DMS53 treated with DMSO at 0.1 percent for 48 hours (cell line): ENCODE measurements at regions not wholly inside any gene's neighbourhood (a gene's known extent, or its start where the extent isn't known, plus 50 kb on each side); places are given as distances from the start of the nearest gene placed in this dataset.
"Not testable (repeated sequence)": the region's sequence is repeated elsewhere in the genome, so short reads cannot be mapped to it uniquely, and the experiment has no call there.

Experiments used
- DNase-seq: peaks from one replicate; lab custom pipeline; 2025; ENCODE audit not compliant: unreplicated experiment; lab: John Stamatoyannopoulos, UW

- DNase-seq, result no peak
Observed at GRCh38 chr4:1561286-1561990, 122.7 kb downstream of the FAM53A start.

DNA sequence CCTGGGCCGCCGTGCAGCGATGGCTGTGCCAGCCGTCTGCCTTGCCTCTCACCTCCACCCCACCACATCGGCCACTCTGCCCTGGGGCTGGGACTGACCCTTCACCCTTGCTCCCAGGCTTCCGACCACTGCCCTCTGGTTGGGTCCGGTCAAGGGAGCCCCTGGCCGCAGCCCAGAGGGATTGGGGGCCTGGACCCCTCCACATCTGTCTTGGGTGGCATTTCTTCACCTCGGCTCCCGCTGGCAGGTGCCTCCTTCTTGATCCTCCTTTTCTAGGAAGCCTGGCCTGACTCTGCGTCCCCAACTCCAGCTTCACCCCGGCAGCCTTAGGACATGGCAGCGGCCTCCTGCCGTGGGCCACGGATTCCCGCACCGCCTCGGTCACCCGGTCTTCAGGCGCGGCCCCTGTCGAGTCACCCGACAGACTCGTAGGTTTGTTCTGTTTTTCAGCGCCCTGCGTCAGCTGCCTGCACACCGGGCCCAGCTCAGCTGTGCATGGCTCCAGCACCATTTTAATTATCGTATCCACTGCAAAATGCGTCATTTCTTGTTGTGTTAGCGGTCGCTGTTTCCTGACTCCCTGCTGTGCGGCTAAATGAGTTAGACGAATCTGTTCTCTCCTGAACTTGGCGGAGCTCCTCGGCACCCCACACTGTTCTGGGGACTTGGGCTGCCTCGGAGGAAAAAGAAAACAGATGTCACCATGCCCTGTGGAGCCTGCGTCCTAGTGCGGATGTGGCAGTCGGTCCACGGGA is 124.0 kb downstream of the FAM53A start:
- no peak for DNase-seq

DNA sequence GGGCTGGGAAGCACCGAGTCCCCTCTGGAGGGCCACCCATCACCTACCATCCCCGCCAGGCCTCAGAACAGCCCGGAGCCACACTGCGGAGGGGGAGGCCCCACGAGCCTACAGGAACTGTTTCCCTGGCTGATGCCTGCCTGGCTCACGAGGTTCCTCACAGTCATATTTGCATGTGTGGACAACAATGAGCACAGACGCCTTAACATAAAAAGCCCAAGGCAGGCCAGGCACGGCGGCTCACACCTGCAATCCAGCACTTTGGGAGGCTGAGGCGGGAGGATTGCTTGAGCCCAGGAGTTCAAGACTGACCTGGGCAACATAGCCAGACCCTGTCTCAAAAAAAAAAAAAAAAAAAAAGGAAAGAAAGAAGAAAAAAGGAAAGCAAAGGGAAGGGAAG is 125.9 kb downstream of the FAM53A start:
- no peak for DNase-seq

DNA sequence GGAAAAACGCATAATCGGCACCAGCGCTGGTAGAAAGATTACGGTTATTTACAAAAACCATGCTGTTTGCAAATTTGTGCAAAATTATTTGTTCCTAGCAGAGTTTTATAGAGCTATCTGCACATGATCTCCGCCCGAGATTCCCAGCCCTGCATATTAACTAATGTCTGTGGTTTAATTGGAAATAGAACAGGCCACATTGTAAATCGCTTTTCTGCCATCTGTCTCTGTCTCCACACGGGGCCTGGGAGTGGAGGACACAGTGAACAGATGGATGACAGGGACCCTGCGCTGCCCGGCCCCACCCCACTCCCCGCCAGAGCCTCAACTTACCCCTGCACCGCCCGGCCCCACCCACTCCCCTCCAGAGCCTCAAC is 126.9 kb downstream of the FAM53A start:
- no peak for DNase-seq

DNA sequence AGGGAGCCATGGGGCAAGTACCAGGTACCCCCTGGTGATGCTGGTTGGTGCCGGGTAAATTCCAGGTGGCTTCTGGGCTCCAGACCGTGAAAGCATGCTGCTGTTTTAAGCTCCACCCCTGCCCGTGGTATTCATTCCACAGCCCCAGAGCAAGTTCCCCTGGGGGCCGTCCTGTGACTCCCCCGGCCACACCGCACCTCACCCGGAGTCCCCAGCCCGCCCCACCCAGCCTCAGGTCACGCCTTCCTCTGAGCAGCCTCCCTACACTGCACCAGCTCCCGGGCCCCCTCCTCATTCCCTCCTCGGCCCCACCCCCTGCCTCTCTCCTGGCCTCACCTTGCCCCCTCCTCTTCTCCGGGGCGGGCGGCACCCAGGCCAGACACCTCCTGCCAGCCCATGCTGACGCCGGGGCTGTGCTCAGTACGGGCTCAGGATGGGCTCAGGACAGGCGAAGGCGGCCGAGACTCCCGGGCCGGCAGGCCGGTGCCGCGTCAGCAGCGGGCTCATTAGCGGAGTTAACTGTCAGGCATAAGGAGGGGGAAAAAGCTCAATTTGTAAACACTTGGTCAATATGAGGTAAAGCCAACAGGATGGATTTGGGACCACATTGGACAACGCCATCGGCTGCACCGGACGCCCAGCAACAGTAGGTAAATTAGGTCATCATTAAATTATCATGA is 127.4 kb downstream of the FAM53A start:
- DNase-seq, result no peak

DNA sequence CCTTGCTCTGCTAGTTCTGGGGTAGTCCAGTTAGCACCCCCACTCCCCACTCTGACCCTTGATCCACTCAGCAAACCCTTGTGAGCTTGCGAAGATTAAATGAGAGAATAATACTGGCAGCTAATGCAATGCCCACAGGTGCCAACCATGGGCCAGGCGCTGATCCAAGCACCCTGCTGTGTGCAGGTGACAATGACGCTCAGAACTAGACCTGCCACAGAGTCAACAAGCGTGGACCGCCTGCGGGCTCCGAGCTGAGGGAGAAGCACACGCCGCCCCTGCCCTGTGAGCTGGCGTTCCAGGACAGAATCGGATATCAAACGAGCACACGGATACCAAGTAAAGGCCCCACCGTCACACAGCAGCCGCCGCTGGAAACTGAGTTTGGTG is 129.2 kb downstream of the FAM53A start:
- no peak for DNase-seq

DNA sequence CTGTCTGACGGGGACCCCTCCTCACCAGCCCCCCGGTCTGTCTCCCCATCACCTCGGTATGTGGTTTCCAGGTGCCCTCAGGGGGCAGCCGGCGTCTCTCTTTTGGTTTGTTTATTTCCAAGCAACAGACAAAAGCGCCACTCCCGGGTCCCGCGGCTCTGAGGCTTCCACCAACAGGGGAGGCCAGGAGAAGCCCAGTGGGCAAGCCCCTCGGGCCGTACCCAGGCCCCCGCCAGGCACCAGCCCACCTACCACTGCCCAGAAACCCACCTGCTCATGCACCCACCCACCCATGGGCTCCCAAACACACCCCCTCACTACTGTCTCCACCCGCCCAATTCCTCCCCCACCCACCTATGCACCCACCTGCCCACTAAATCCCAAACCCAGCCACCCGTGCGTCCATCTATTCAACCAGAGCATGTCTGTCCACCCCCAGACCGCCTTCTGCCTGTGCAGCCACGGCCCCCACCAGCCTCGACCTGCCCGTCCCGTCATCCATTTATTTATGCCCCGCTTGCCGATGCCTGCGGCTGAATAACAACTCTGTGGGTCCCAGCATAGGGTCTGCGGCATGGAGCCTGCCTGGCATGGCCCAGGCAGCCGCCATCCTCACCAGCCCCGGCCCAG is 129.8 kb downstream of the FAM53A start:
- no peak for DNase-seq

- no peak for DNase-seq
Observed at GRCh38 chr4:1553365-1553764, 130.7 kb downstream of the FAM53A start.

DNA sequence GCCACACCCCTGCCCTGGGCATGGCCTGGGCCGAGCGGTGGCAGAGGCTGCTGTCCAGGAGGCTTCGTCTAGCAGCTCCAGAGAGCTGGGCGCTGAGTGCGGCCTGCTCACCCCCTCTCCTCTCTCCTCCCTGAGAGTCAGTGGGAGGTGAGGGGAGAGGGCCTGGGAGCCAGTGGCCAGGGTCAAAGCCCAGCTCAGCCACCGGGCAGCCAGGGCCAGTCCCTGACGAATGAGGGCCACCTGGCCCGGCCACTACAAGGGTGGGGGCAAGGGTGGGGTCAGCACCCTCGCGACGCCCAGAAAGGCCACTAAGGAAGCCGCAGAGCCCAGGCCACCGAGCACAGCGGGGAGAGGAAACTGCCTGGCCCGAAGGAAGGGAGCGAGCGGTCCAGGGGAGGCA is 131.7 kb downstream of the FAM53A start:
- no peak for DNase-seq

DNA sequence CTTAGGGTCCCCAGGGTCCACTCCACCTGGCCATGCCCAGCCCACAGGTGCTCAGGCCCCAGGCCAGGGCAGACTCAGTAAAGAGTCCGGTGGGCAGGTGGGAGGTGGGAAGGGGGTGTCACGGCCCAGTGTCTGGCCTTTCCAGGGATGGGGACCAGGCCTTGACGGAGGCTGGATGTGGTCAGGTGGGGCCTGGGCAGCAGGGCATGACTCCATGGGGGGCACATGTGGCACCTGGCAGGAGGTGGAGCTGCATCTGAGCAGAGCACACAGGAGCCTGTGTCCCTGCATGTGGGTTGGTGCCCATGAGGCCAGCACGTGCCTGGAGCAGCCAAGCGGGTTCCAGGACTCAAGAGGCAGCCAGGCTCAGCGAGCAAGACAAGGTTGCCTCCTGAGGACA is 132.9 kb downstream of the FAM53A start:
- no peak for DNase-seq

DNA sequence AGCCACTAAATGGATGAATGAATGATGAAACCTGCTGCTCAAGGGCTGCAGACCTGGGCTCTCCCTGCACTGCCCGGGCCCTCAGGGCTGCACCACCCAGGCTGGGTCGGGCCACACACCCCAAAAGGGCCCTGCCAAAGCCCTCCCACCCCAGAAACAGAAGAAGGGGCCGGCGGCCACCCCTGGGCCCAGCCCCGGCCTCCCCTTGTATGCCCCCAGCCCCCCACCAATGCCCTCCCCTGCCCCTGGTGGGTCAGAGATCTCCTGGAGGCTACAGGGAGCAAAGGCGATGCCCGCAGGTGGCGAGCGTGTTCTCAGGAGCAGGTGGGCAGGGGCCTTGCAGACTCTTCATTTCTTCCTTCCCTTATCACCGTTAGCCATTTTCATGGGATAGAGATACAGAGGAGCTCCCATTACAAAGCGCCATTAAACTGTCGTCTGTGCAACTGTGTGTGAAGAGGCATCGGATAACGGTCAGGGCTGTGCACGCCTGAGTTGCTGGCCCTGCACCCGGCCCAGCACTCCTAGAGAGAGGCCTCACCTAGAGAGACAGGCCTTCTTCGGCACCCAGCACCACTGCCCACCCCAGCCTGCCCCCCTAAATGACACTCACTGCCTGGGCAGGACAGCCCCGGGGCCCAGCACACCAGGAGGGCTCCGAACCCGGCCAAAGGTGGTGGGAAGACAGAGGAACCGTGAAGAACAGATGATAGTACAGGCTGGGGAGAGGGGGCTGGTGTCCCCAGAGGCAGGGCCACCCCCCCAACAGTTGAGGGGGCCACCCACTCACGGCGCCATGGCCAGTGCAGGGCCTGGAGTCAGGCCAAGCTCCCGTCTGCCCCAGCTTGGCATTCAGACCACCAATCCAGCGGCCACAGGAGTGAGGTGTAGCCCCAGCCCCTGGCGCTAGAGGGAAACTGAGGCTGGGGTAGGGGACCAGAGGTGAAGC is 133.7 kb downstream of the FAM53A start:
- DNase-seq, result no peak

- no peak for DNase-seq
Observed at GRCh38 chr4:1549638-1550035, 134.5 kb downstream of the FAM53A start.

DNA sequence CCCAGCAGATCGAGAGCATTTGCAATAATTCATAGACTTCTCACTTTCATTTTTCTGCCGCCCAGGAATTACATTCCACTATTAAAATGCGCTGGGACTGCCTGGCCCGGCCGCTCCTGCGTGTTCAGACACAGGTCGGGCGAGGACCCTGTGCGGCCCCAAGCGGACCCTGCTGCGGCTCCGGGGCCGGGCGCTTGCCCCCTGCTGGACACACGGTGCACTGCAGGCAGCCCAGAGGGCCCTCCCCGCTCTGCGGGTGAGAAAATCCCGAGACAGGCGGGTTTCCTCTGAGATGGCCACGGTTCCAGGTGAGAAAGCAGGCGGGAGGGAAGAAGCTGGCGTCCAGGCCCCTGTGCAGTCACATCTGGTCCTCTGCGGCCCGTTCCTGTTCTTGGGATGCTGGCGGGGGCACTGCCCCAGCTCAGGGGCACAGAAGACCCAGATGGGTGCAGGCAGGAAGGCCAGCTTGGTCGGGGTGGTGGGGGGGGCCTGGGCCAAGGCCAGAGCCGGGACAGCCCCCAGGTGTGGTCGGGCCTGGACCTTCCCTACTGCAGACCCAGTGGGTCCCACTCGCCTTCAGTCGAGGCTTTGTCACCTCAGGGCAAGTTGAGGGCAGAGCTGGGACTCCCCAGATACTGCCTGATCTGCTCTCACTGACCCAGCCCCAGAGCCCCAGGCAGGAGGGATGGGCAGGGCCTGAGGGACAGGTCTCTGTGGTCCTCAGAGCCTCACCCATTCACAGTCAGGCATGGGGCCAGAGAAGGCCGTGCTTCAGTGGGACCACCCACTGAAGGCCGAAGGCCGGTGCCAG is 135.1 kb downstream of the FAM53A start:
- not testable (repeated sequence) for DNase-seq

- DNase-seq, result no peak
Observed at GRCh38 chr4:1547856-1548826, 136.0 kb downstream of the FAM53A start.

DNA sequence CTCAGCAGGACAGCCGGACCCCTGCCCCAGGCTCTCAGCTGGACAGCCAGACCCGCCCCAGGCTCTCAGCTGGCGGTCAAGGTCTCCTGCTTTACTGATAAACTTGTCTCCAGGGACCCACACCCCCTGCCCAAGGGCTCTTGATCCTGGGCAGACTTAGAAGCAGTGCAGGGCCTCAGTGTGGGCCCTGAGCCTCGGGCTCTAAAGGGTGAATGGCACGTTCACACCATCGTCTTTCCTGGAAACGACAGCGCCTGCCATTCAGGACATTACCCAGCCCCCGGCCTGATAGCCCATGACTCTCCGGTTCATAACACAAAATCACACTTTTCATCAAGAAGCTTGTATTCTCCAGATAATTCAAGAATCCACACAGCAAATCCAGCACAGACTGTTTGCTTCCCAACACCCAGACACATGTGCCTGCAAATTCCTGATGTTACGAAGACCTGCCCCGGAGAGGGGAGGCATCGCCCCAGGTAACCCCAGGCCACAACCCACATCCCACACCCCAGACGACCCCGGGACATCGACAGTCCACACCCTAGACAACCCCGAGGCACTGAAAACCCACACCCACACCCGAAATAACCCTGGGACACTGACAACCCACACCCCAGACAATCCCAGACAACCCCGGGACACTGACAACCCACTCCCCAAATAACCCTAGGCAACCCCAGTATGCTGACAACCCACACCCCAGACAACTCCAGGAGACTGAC is 136.8 kb downstream of the FAM53A start:
- DNase-seq, result no peak

GRCh38 chr4:1544861-1545281 is 138.6 kb upstream of the NKX1-1 start:
- DNase-seq, result peak; percentile 19

DNA sequence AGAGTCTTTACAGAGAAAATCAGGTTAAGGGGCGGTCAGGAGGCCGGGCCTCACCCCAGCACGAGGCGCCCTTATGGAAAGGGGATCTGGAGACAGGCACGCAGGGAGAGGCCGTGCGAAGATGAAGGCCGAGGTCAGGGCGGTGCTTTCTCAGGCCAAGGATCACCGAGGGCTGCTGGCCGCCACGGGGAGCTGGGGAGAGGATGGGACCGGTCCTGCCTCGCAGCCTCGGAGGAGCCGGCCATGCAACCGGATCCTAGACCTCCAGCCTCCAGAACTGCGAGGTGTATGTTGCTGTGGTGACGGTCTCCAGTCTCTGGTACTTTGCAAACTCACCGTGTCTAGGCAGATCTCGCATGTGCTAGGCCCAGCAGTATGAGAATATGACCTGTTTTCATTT is 138.2 kb upstream of the NKX1-1 start:
- not testable (repeated sequence) for DNase-seq

DNA sequence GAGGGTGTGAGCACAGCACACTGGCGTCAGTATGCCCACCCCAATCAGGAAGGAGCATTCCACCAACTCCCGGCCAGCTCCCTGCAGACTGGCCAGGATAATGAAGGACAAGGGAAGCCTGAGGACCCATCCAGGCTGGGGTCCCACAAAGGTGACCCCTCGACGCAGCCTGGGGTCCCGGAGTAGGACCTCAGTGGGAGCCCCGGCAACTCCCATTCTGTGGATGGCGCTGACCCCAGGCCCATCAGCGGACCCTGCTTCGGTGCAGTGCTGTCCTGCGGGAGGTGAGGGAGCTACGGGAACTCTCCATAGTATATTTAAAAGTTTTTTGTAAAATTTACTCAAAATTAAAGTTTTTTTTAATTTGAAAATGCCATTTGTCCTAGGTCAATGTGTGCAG is 137.7 kb upstream of the NKX1-1 start:
- no peak for DNase-seq
